GM21390 (cell line): ENCODE measurements at regions not wholly inside any gene's neighbourhood (a gene's known extent, or its start where the extent isn't known, plus 50 kb on each side); places are given as distances from the start of the nearest gene placed in this dataset.
"Not testable (repeated sequence)": the region's sequence is repeated elsewhere in the genome, so short reads cannot be mapped to it uniquely, and the experiment has no call there.

Source experiments
- ATAC-seq: cut with Tn5 transposase; IDR thresholded peaks from one replicate; pipeline ENCODE4 v1.9.1; 2021; ENCODE audit not compliant: unreplicated experiment

- peak; percentile 8 for ATAC-seq
These were observed 154.2 kb upstream of the TSLP start for GRCh38 chr5:110917161-110917875.

GRCh38 chr5:110918683-110919082 is 152.8 kb upstream of the TSLP start:
- ATAC-seq: no peak

GRCh38 chr5:110923971-110924370 is 147.5 kb upstream of the TSLP start:
- ATAC-seq: no peak

GRCh38 chr5:110925398-110925797 is 146.1 kb upstream of the TSLP start:
- no peak for ATAC-seq

- ATAC-seq: no peak
These were observed 145.6 kb upstream of the TSLP start for GRCh38 chr5:110925916-110926315.

GRCh38 chr5:110932755-110933488 is 138.6 kb upstream of the TSLP start:
- peak; percentile 95 for ATAC-seq

- ATAC-seq: no peak
These were observed 131.4 kb upstream of the TSLP start for GRCh38 chr5:110940136-110940535.

GRCh38 chr5:110945874-110946436 is 125.6 kb upstream of the TSLP start:
- ATAC-seq: no peak

- no peak for ATAC-seq
These were observed 120.1 kb upstream of the TSLP start for GRCh38 chr5:110951373-110951791.

- ATAC-seq: no peak
These were observed 115.1 kb upstream of the TSLP start for GRCh38 chr5:110956280-110956912.

- no peak for ATAC-seq
These were observed 114.3 kb upstream of the TSLP start for GRCh38 chr5:110956913-110957813.

GRCh38 chr5:110957934-110958333 is 113.6 kb upstream of the TSLP start:
- no peak for ATAC-seq

GRCh38 chr5:110963495-110963894 is 108.0 kb upstream of the TSLP start:
- ATAC-seq: no peak

GRCh38 chr5:110965773-110966581 is 105.5 kb upstream of the TSLP start:
- ATAC-seq: no peak

- no peak for ATAC-seq
These were observed 103.1 kb upstream of the TSLP start for GRCh38 chr5:110968246-110969005.

- ATAC-seq: no peak
These were observed 102.0 kb upstream of the TSLP start for GRCh38 chr5:110969502-110969901.

GRCh38 chr5:110973510-110973909 is 98.0 kb upstream of the TSLP start:
- ATAC-seq: no peak

GRCh38 chr5:110977915-110978314 is 93.6 kb upstream of the TSLP start:
- no peak for ATAC-seq

- not testable (repeated sequence) for ATAC-seq
These were observed 85.6 kb upstream of the TSLP start for GRCh38 chr5:110985882-110986281.
